Astrocyte (in vitro differentiated cells and primary cell): ENCODE measurements at regions not wholly inside any gene's neighbourhood (a gene's known extent, or its start where the extent isn't known, plus 50 kb on each side); places are given as distances from the start of the nearest gene placed in this dataset.

ENCODE experiments used
- DNase-seq: peaks from one replicate; pipeline ENCODE4 v3.0.0-alpha.2; 2010; ENCODE audit warnings: low read depth
- FAIRE-seq: peaks from 2 replicates; lab custom pipeline; 2011; peaks lifted over from hg19 to GRCh38; lab: Jason Lieb, UNC
- H2AFZ ChIP-seq: 2 replicates; pipeline ENCODE4 v1.6.0; 2012; ENCODE audit warnings: low read depth, low read length, inconsistent platforms
- H3K27ac ChIP-seq: 2 replicates; pipeline ENCODE4 v1.5.1; 2011; ENCODE audit warnings: low read depth, low read length, inconsistent platforms
- H3K27me3 ChIP-seq: 2 replicates; pipeline ENCODE4 v1.6.0; 2011; ENCODE audit warnings: low read length, inconsistent platforms; ENCODE audit not compliant: insufficient read depth
- H3K36me3 ChIP-seq: 2 replicates; pipeline ENCODE4 v1.5.1; 2011; ENCODE audit warnings: low read length, inconsistent platforms; ENCODE audit not compliant: insufficient read depth
- H3K4me1 ChIP-seq: 2 replicates; pipeline ENCODE4 v1.5.1; 2011; ENCODE audit warnings: low read length, inconsistent platforms; ENCODE audit not compliant: insufficient read depth
- H3K4me2 ChIP-seq: 2 replicates; pipeline ENCODE4 v1.6.0; 2012; ENCODE audit warnings: low read length, inconsistent platforms
- H3K4me3 ChIP-seq: 2 replicates; pipeline ENCODE4 v1.5.1; 2011; ENCODE audit warnings: low read depth, mild to moderate bottlenecking, low read length, inconsistent platforms; ENCODE audit not compliant: insufficient read depth
- H3K79me2 ChIP-seq: 2 replicates; pipeline ENCODE4 v1.6.0; 2012; ENCODE audit warnings: mild to moderate bottlenecking, low read length, inconsistent platforms; ENCODE audit not compliant: insufficient read depth
- H3K9ac ChIP-seq: 2 replicates; pipeline ENCODE4 v1.6.0; 2012; ENCODE audit warnings: mild to moderate bottlenecking, low read length, inconsistent platforms
- H3K9me3 ChIP-seq: 2 replicates; pipeline ENCODE4 v1.5.1; 2012; ENCODE audit warnings: low read depth, mild to moderate bottlenecking, low read length, inconsistent platforms; ENCODE audit not compliant: insufficient read depth
- H4K20me1 ChIP-seq: 2 replicates; pipeline ENCODE4 v1.6.0; 2012; ENCODE audit warnings: low read length, inconsistent platforms; ENCODE audit not compliant: insufficient read depth
- H3K27ac Mint-ChIP-seq: one replicate; pipeline ENCODE4 v1.8.0; 2021; ENCODE audit warnings: mild to moderate bottlenecking, mixed read lengths; ENCODE audit not compliant: unreplicated experiment
- H3K27me3 Mint-ChIP-seq: one replicate; pipeline ENCODE4 v1.8.0; 2021; ENCODE audit warnings: low read depth, mixed read lengths; ENCODE audit not compliant: unreplicated experiment
- H3K36me3 Mint-ChIP-seq: one replicate; pipeline ENCODE4 v1.8.0; 2021; ENCODE audit warnings: low read depth, mixed read lengths; ENCODE audit not compliant: unreplicated experiment
- H3K4me1 Mint-ChIP-seq: one replicate; pipeline ENCODE4 v1.8.0; 2021; ENCODE audit warnings: low read depth, mixed read lengths; ENCODE audit not compliant: unreplicated experiment
- H3K4me3 Mint-ChIP-seq: one replicate; pipeline ENCODE4 v1.8.0; 2021; ENCODE audit warnings: mild to moderate bottlenecking, moderate library complexity, mixed read lengths; ENCODE audit not compliant: unreplicated experiment
- H3K9me3 Mint-ChIP-seq: one replicate; pipeline ENCODE4 v1.8.0; 2021; ENCODE audit warnings: mild to moderate bottlenecking, mixed read lengths; ENCODE audit not compliant: unreplicated experiment
- CTCF ChIP-seq: IDR thresholded peaks from 2 replicates; pipeline ENCODE4 v1.5.1; 2011; ENCODE audit warnings: low read depth, mild to moderate bottlenecking, inconsistent platforms, low read length, moderate library complexity; ENCODE audit not compliant: insufficient read depth
- EZH2 ChIP-seq: IDR thresholded peaks from 2 replicates; pipeline ENCODE4 v1.6.1; 2012; ENCODE audit warnings: mild to moderate bottlenecking, low read length, inconsistent platforms; ENCODE audit not compliant: insufficient read depth

DNA sequence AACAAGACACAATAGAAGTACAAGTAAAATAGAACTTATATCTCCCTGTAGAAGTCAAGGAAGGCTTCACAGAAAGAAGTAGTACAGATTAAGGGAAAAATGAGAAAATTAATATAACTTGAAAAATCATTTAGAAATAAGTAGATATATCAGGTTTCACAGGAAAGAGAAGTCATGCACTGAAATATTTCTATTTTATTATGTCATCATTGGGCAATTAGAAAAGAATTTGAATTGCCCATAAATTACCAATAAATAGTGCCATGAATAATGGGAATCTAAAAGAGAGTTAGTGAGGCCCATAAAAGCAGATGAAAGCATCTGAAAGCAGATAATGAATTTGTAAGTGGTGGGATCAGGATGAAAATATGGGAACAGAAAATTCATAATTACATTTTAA is 1597.8 kb downstream of the PLA2G4A start:
- no peak for FAIRE-seq
- TF ChIP-seq EZH2: no peak
- TF ChIP-seq CTCF: no peak
- no peaks in the 10 kb centered on the region for H3K36me3 ChIP-seq
- H3K27me3 ChIP-seq: no peaks in the 10 kb centered on the region
- H3K4me1 ChIP-seq: no peaks in the 10 kb centered on the region
- H3K9ac ChIP-seq: no peak overlapping the region
- H3K4me3 ChIP-seq: no peak overlapping the region
- no peak overlapping the region for H2AFZ ChIP-seq
- no peaks in the 10 kb centered on the region for H3K27me3 Mint-ChIP-seq
- DNase-seq: peak; percentile 0
- no peaks in the 10 kb centered on the region for H3K9me3 Mint-ChIP-seq
- H3K27ac ChIP-seq: no peak overlapping the region
- H3K4me1 Mint-ChIP-seq: peaks cover 7% of the 10 kb centered on the region
- no peaks in the 10 kb centered on the region for H3K9me3 ChIP-seq
- no peaks in the 10 kb centered on the region for H4K20me1 ChIP-seq
- H3K4me2 ChIP-seq: no peak overlapping the region
- no peak overlapping the region for H3K4me3 Mint-ChIP-seq
- H3K36me3 Mint-ChIP-seq: no peaks in the 10 kb centered on the region
- H3K79me2 ChIP-seq: no peaks in the 10 kb centered on the region
- H3K27ac Mint-ChIP-seq: no peak overlapping the region

DNA sequence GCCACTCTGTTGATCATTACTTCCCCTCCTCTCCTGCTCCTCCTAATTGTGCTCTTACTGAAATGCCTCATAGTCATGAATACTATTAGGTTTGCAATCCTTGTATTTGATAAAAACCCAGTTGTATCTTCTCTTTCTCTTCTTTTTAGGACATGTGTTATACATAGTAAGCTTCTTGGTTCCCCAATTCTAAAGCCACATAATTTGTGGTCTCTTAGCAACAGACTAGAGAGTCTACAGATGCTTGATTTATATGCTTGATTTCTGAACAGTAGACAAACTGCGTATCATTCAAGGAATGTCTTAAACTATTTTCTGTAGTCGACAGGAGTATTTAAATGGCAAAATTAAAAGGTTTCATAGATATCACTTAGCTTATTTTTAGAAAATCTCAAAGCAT is 1598.9 kb downstream of the PLA2G4A start:
- no peak overlapping the region for H3K4me2 ChIP-seq
- no peaks in the 10 kb centered on the region for H3K36me3 ChIP-seq
- no peaks in the 10 kb centered on the region for H3K9me3 ChIP-seq
- H3K4me1 ChIP-seq: no peaks in the 10 kb centered on the region
- Mint-ChIP-seq H3K9me3 (no peaks in the 10 kb centered on the region), H3K27ac (no peak overlapping the region), H3K27me3 (no peaks in the 10 kb centered on the region), H3K4me3 (no peak overlapping the region), H3K4me1 (peaks cover 7% of the 10 kb centered on the region), H3K36me3 (no peaks in the 10 kb centered on the region)
- no peak overlapping the region for H3K9ac ChIP-seq
- DNase-seq (no peak), FAIRE-seq (no peak)
- no peak overlapping the region for H2AFZ ChIP-seq
- no peaks in the 10 kb centered on the region for H4K20me1 ChIP-seq
- no peak for TF ChIP-seq EZH2
- no peak for TF ChIP-seq CTCF
- H3K4me3 ChIP-seq: no peak overlapping the region
- no peaks in the 10 kb centered on the region for H3K27me3 ChIP-seq
- H3K27ac ChIP-seq: no peak overlapping the region
- H3K79me2 ChIP-seq: no peaks in the 10 kb centered on the region

- no peaks in the 10 kb centered on the region for H3K4me1 ChIP-seq
- H3K4me3 Mint-ChIP-seq: no peak overlapping the region
- no peak for DNase-seq
Observed at GRCh38 chr1:188429386-188429785, 1600.6 kb downstream of the PLA2G4A start.

More at GRCh38 chr1:188429386-188429785, 1600.6 kb downstream of the PLA2G4A start:
- Mint-ChIP-seq H3K27me3 (no peaks in the 10 kb centered on the region), H3K36me3 (no peaks in the 10 kb centered on the region), H3K4me1 (peaks cover 10% of the 10 kb centered on the region), H3K27ac (no peak overlapping the region), H3K9me3 (no peaks in the 10 kb centered on the region)
- H4K20me1 ChIP-seq: no peaks in the 10 kb centered on the region
- H3K27me3 ChIP-seq: no peaks in the 10 kb centered on the region
- H3K4me3 ChIP-seq: no peak overlapping the region
- no peaks in the 10 kb centered on the region for H3K36me3 ChIP-seq
- no peaks in the 10 kb centered on the region for H3K9me3 ChIP-seq
- TF ChIP-seq CTCF (no peak), EZH2 (no peak)
- no peak overlapping the region for H3K4me2 ChIP-seq
- H3K9ac ChIP-seq: no peak overlapping the region
- H3K27ac ChIP-seq: no peak overlapping the region
- H2AFZ ChIP-seq: no peak overlapping the region
- no peaks in the 10 kb centered on the region for H3K79me2 ChIP-seq
- no peak for FAIRE-seq
